Fibroblast of peridontal ligament (primary cell): ENCODE measurements at regions not wholly inside any gene's neighbourhood (a gene's known extent, or its start where the extent isn't known, plus 50 kb on each side); places are given as distances from the start of the nearest gene placed in this dataset.
"Not testable (repeated sequence)": the region's sequence is repeated elsewhere in the genome, so short reads cannot be mapped to it uniquely, and the experiment has no call there.

Experiments
- DNase-seq: peaks from one replicate; pipeline ENCODE4 v3.0.0-alpha.2; 2010; ENCODE audit errors: extremely low read depth

DNA sequence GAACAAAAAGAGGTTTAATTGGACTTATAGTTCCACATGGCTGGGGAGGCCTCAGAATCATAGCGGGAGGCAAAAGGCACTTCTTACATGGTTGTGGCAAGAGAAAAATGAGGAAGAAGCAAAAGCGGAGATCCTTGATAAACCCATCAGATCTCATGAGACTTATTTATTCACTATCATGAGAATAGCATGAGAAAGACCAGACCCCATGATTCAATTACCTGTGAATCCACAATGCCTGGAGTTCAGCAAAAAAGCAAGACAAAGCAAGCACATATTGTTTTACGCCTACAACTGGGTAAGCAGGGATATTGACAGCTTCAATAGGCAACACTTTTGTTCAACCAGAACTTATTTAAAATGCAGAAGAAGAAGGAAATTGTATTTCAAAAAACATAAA is 218.2 kb downstream of the RPL10L start:
- no peak for DNase-seq

DNA sequence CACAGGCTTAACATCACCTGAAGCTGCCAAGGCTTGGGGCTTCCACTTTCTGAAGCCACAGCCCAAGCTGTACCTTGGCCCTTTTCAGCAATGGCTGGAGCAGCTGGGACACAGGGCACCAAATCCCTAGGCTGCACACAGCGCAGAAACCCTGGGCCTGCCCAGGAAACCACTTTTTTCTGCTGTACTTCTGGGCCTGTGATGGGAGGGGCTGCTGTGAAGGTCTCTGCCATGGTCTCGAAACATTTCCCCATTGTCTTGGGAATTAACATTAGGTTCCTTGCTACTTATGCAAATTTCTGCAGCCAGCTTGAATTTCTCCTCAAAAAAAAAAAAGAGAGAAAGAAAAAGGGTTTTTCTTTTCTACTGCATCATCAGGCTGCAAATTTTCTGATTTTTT is 219.1 kb downstream of the RPL10L start:
- no peak for DNase-seq

GRCh38 chr14:46417066-46417465 is 234.5 kb downstream of the RPL10L start:
- DNase-seq: no peak

DNA sequence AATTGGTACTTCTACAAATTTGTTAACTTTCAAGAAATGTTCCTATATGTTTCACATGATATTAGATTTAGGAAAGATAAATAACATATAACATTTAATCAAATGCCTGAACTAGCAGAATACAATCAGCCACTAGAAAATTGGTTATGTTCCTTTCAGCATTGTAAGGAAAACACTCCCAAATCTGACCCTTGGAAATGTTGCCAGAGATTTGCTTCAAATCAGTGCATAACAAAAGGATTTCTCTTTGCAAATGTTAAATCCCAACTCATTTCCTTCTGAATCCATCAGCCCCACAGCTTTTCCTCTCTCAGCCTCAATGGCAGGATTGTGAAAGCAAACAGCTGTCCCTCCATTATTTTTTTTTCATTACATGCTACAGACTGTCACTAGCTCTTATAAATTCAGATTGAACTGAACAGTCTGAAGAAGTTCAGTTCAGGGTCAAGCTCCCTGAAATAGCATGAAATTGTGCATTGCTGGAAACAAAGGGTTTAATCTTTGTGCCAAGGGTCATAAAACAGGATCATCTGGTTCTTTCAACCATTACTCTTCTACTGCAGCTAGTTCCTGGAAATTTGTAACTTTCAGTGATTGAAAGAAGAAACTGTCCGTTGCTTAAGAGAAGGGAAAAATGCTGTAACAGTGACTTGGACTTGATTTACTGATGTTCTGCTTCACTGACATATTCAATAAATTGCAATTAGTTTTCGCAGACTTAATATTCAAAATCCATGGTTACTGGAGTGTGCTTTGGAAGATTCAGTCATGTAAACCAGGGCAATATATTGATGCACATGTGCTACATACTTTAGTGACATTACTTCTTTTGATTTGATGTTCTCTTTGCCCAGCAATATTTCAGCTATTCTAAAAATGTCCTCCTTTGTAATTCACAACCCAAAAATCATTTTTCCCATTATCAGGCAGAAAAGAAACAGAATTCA is 246.4 kb downstream of the RPL10L start:
- DNase-seq: no peak

GRCh38 chr14:46402001-46402690 is 249.4 kb downstream of the RPL10L start:
- not testable (repeated sequence) for DNase-seq

DNA sequence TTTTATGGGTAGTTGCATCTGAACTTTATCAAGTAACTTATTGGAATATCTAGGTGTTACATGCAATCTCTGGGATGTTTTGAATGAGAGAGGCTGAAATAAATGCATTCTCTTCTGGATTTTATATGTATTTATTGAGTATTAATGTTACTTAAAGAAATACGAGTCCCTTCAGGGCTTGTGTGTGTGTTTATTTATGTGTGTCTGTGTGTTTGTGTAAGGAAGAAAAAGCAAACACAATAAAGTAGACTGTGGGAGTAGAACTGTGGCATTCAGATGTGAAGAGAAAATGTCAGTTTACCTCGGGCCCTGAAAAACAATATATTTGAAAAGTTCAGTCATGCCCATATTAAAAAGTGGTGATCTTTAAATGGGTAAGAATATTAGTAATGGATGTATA is 250.5 kb downstream of the RPL10L start:
- no peak for DNase-seq

DNA sequence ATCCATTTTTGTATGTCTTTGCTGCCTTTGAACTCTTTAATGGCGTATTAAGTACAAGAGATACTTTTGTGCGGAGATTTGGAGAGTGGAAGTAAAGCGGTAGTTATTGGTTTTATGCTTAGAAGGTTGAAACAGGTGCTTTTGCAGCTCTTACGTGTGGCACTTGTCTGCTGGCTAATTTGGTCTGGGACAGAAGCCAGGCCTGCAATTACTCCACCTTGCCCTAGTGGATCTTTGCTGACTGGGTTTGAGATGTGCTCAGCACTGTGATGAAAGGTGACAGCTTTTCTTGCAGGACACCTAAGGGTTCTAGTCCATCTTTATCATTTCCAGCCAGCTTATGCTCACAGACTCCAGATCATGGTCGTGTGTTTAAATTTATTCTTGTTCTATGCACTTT is 252.5 kb downstream of the RPL10L start:
- no peak for DNase-seq

DNA sequence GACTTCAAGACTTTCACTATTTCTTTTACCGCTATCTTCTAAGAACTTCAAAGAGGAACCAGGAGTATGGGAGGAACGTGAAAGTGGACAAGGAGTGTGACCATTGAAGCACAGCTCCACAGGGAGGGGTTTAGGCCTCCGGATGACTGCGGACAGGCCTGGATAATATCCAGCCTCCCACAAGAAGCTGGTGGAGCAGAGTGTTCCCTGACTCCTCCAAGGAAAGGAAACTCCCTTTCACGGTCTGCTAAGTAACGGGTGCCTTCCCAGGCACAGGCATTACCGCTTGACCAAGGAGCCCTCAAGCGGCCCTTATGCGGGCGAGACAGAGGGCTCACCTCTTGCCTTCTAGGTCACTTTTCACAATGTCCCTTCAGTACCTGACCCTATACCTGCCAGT is 267.0 kb downstream of the RPL10L start:
- no peak for DNase-seq

DNA sequence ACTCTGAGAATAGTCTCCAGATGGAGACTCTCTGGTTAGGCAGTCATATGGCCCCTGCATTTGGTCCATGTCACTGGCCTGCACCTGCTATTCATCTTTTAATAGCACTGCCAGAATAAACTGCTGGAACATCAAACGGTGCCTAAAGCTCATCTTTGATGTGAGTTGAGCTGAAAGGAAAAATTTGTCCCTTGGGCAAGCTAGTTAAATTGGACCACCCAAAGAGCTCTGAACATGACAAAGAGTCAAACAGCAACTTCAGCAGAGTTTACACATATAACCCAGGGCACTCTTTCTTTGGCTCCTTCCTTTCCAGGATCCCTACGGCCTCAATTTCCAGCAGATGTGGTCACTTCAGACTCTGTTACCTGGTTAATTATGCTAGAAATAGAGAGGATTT is 269.9 kb downstream of the RPL10L start:
- no peak for DNase-seq

DNA sequence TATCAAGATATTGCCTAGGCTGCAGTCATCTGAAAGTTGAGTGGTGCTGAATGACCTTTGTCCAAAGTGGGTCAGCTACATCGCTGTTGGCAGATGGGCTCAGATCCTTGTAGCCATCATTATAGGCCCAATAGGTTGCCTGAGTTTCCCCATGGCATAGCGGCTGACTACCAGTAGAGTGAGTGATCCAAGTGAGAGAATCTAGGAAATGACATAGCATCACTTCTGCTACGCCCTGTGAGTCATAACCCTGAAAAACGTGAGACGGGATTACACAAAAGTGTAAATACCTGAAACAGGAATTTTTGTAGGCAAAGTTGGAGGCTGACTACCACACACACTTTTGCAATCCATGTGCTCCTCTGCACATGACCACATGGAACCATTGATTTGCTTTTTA is 273.3 kb downstream of the RPL10L start:
- DNase-seq: no peak

GRCh38 chr14:46377305-46377704 is 274.3 kb downstream of the RPL10L start:
- DNase-seq: no peak

GRCh38 chr14:46369391-46369790 is 282.2 kb downstream of the RPL10L start:
- no peak for DNase-seq

- no peak for DNase-seq
Measured at GRCh38 chr14:46368275-46368674, 283.3 kb downstream of the RPL10L start.

GRCh38 chr14:46352844-46353243 is 298.7 kb downstream of the RPL10L start:
- no peak for DNase-seq

GRCh38 chr14:46344327-46344937 is 307.1 kb downstream of the RPL10L start:
- DNase-seq: no peak

DNA sequence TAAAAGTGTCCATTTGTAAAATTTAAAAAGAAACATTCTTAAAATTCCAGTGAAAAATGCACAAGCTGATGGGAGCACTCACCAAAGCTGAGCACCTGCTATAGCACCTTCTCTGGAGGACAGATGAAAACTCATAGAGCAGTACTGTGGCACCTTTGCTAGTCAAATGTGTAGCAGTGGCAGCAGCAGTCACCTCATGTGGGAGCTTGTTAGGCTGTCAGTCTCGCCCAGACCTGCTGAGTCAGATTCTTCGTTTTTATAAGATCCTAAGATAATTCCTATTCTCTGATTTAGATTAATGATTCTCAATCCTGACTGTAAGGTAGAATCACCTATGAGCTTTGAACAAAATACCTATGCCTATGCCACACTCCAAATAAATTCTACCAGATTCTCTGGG is 325.8 kb downstream of the RPL10L start:
- no peak for DNase-seq

DNA sequence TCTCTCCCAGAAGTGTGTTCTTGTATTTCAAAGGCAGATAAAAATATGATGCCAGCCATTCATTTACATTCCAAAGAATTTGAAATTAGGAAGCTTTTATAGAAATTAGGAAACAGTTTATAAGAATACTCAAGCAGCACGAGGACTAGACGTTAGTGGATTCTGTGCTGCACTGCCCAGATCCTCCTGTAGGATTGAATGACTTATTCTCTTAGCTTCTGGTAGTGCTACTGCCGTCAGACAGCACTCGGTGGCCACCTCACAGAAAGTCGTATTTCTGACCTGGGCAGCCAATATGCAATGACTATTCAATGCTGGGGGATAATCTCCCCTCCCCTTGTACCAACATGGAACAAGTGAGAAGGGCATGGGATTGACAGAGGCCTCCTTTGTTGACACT is 326.4 kb downstream of the RPL10L start:
- DNase-seq: no peak

DNA sequence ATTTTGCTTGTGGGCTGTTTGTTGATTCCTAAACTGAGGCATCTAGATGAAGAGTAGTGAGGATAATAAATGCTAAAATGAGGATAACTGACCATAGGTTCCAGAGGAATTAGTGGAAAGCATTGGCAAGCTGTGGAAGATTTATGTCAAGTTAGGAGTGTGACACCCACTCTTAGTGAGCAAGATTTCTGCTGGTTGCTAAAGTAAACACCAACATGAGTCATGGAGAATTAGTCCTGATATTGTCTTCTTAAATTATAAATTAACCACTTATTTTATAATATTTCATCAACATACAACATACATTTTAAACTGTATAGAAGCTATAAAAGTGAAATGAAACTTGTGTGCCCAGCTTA is 328.2 kb downstream of the RPL10L start:
- DNase-seq: no peak

- no peak for DNase-seq
Measured at GRCh38 chr14:46322730-46323403, 328.7 kb downstream of the RPL10L start.

DNA sequence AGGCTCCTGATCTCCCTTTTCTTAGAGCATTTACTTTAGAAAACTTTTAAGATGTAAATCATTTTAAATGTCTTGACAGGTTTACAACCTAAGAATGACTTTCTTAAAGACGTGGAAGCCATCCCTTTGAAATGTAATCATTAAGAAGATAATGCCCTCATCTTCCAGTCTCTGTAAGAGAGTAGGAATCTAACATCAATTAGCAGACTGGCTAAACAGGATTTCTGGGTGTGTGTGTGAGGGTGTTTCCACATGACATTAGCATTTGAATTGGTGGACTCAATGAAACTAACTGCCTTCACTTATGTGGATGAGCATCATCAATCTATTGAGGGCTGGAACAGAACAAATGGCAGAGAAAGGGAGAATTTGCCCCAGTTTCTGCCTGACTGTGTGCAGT is 329.5 kb downstream of the RPL10L start:
- DNase-seq: no peak

DNA sequence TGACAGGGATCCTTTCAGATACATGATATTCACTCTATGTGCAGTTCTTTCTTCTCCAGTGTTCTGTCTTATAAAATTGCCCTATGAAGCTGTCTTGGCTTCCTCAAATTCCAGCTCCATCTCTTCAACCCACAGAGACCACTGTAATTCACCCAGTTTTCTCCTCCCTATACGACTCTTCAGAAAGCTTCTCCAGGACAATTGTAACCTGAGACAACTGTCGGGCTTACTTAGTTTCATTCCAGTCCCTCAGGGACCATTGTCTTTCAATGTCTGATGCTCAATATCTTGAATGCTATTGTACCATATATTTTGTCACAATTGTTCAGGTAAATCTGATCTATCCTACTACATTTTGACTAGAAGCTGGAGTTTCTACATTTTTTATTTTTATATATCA is 345.3 kb downstream of the RPL10L start:
- no peak for DNase-seq

- no peak for DNase-seq
Measured at GRCh38 chr14:46300765-46301164, 350.8 kb downstream of the RPL10L start.
